GM23248 (cell line): ENCODE measurements at regions not wholly inside any gene's neighbourhood (a gene's known extent, or its start where the extent isn't known, plus 50 kb on each side); places are given as distances from the start of the nearest gene placed in this dataset.

Source experiments
- EZH2 ChIP-seq: fragments of 200-600 bp; sonication (generic); IDR thresholded peaks from 2 replicates; pipeline ENCODE4 v1.6.1; 2018; ENCODE audit warnings: antibody characterized with exemption, mild to moderate bottlenecking; ENCODE audit not compliant: insufficient read depth, poor library complexity, severe bottlenecking
- EZH2phosphoT487 ChIP-seq: fragments of 200-600 bp; sonication (generic); IDR thresholded peaks from 2 replicates; pipeline ENCODE4 v1.6.1; 2018; ENCODE audit warnings: antibody characterized with exemption, moderate library complexity, mild to moderate bottlenecking, low read depth; ENCODE audit not compliant: insufficient read depth

DNA sequence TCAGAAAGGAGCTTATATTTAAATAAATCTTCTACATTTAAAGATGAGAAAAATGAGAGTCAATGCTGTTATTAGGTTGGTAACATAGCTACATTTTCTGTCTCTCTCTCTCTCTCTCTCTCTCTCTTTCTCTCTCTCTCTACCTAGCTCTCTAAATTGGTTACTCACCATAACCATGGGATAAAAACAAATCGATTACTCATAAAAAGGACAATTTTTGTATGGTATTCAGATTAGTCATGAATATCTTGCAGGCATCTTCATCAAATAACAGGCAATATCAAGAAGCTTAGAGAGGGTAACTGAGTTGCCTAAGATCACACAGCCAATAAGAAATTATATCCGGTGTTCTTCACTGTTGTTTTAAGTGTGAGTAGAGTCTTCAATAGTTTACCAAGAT is 81.8 kb upstream of the ALCAM start:
- TF ChIP-seq EZH2 (no peak), EZH2phosphoT487 (no peak)
